ENCODE measurements at regions not wholly inside any gene's neighbourhood (a gene's known extent, or its start where the extent isn't known, plus 50 kb on each side); places are given as distances from the start of the nearest gene placed in this dataset.

DNA sequence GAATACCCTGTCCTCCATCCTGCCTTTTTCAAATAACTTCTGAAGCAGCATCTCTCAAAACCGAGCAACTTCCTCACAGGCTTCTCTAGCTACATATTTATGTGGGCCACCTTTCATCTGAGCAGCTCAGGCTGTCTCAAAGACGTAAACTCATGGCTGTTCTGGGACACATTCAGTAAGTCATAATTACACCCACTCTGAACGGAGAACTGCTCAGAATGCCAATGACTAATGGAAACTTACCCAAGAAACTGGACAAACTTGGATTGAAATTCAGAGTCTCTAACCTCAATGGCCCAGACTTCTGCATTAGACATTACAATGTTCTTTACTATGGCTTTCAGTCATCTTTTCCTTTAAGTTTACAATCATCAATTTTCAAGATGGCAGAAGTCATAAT, 145.2 kb downstream of the RAD51AP2 start:
- TF ChIP-seq EP300 (conservative IDR thresholded peaks at IDR 0.05; ENCODE audit: poor library complexity, severe bottlenecking) (no peak), EZH2 (IDR thresholded peaks at IDR 0.05; ENCODE audit: borderline replicate concordance, insufficient read depth, low read length, poor library complexity, severe bottlenecking) (no peak), POLR2AphosphoS5 (IDR thresholded peaks at IDR 0.05) (no peak), SMC3 (conservative IDR thresholded peaks at IDR 0.05; ENCODE audit: poor library complexity) (no peak), MXI1 (conservative IDR thresholded peaks at IDR 0.05; ENCODE audit: poor library complexity, severe bottlenecking) (no peak), TAF1 (IDR thresholded peaks at IDR 0.05; ENCODE audit: low read depth) (no peak), RAD21 (conservative IDR thresholded peaks at IDR 0.05) (no peak)
- TF ChIP-seq, protein P1, sequence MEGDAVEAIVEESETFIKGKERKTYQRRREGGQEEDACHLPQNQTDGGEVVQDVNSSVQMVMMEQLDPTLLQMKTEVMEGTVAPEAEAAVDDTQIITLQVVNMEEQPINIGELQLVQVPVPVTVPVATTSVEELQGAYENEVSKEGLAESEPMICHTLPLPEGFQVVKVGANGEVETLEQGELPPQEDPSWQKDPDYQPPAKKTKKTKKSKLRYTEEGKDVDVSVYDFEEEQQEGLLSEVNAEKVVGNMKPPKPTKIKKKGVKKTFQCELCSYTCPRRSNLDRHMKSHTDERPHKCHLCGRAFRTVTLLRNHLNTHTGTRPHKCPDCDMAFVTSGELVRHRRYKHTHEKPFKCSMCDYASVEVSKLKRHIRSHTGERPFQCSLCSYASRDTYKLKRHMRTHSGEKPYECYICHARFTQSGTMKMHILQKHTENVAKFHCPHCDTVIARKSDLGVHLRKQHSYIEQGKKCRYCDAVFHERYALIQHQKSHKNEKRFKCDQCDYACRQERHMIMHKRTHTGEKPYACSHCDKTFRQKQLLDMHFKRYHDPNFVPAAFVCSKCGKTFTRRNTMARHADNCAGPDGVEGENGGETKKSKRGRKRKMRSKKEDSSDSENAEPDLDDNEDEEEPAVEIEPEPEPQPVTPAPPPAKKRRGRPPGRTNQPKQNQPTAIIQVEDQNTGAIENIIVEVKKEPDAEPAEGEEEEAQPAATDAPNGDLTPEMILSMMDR (IDR thresholded peaks at IDR 0.05; ENCODE audit: poor library complexity, severe bottlenecking) = no peak
- TF ChIP-seq, protein P2, sequence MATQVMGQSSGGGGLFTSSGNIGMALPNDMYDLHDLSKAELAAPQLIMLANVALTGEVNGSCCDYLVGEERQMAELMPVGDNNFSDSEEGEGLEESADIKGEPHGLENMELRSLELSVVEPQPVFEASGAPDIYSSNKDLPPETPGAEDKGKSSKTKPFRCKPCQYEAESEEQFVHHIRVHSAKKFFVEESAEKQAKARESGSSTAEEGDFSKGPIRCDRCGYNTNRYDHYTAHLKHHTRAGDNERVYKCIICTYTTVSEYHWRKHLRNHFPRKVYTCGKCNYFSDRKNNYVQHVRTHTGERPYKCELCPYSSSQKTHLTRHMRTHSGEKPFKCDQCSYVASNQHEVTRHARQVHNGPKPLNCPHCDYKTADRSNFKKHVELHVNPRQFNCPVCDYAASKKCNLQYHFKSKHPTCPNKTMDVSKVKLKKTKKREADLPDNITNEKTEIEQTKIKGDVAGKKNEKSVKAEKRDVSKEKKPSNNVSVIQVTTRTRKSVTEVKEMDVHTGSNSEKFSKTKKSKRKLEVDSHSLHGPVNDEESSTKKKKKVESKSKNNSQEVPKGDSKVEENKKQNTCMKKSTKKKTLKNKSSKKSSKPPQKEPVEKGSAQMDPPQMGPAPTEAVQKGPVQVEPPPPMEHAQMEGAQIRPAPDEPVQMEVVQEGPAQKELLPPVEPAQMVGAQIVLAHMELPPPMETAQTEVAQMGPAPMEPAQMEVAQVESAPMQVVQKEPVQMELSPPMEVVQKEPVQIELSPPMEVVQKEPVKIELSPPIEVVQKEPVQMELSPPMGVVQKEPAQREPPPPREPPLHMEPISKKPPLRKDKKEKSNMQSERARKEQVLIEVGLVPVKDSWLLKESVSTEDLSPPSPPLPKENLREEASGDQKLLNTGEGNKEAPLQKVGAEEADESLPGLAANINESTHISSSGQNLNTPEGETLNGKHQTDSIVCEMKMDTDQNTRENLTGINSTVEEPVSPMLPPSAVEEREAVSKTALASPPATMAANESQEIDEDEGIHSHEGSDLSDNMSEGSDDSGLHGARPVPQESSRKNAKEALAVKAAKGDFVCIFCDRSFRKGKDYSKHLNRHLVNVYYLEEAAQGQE (IDR thresholded peaks at IDR 0.05; ENCODE audit: borderline replicate concordance) = no peak

Data from neural cell (in vitro differentiated cells).